ENCODE measurements at regions not wholly inside any gene's neighbourhood (a gene's known extent, or its start where the extent isn't known, plus 50 kb on each side); places are given as distances from the start of the nearest gene placed in this dataset.

- CTCF ChIA-PET = no interaction called here
- no peak for TF ChIP-seq CTCF (conservative IDR thresholded peaks at IDR 0.05; ENCODE audit: low read depth)
- POLR2A ChIA-PET (ENCODE audit: low non-redundant PET) = no interaction called here
Observed at GRCh38 chr2:180366481-180366880, 359.4 kb upstream of the CWC22 start.

DNA sequence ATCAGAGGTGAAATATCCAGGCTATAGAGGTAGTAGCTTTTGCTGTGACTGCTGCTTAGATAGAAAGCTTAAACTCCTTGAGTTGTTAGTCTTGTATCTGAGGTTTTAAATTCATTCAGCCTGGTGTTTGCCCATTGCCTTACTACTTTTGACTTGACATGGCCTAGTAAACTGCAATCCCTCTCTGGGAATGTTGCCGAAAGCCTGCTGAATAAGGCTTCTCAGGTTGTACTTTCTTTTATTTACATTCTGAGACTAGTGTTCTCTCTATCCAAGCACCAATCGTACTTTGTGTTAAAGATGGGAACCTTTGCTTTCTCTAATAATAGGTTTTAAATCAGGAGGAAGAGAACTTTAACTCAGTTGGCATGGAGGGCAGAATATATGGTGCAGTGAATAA lies 357.6 kb upstream of the CWC22 start:
- POLR2A ChIA-PET (ENCODE audit: low non-redundant PET) = no interaction called here
- no peak for TF ChIP-seq CTCF (conservative IDR thresholded peaks at IDR 0.05; ENCODE audit: low read depth)
- CTCF ChIA-PET = no interaction called here
- no peak overlapping the region for H3K27ac ChIP-seq
- no peak for DNase-seq (ENCODE audit: low spot score)

More at GRCh38 chr2:180366481-180366880, 359.4 kb upstream of the CWC22 start:
- no peak overlapping the region for H3K27ac ChIP-seq
- DNase-seq (ENCODE audit: low spot score) = no peak

- DNase-seq (ENCODE audit: low spot score) = no peak
- POLR2A ChIA-PET (ENCODE audit: low non-redundant PET) = no interaction called here
- CTCF ChIA-PET = interaction anchor here (0.6 kb wide), 2 partner anchors 35 to 631 kb away, joined by 3 to 6 read pairs; no protein-coding TSS in a partner anchor
- no peak for TF ChIP-seq CTCF (conservative IDR thresholded peaks at IDR 0.05; ENCODE audit: low read depth)
- no peak overlapping the region; the same call in 1 of the 2 replicates for H3K27ac ChIP-seq
Observed at GRCh38 chr2:180360283-180360618, 353.2 kb upstream of the CWC22 start.

GRCh38 chr2:180359522-180360282 lies 352.6 kb upstream of the CWC22 start:
- H3K27ac ChIP-seq = no peak overlapping the region; the same call in 1 of the 2 replicates
- CTCF ChIA-PET = interaction anchor here (0.6 kb wide), 2 partner anchors 35 to 631 kb away, joined by 3 to 6 read pairs; no protein-coding TSS in a partner anchor
- TF ChIP-seq CTCF (conservative IDR thresholded peaks at IDR 0.05; ENCODE audit: low read depth) = no peak
- POLR2A ChIA-PET (ENCODE audit: low non-redundant PET) = no interaction called here
- DNase-seq (ENCODE audit: low spot score) = peak; percentile 19

DNA sequence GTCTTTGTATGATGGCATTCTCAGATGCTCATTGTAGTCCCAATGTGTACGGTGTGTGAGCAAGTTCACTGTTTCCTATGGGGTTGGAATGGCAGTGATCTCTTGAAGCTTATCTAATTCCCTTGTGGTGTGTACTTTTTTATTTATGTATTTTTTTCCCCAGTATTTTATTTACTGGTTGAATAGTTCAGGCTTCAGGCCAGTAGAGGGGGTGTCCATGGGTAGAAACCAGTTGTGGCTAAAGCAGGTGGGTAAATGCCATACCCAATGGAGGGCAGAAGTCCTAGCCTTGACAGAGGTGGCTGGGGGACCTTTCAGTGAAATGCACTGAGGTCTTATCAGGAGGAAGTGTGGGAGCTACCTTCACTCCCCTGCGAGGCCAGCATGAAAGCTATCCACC lies 351.4 kb upstream of the CWC22 start:
- no peak for TF ChIP-seq CTCF (conservative IDR thresholded peaks at IDR 0.05; ENCODE audit: low read depth)
- no peak overlapping the region for H3K27ac ChIP-seq
- DNase-seq (ENCODE audit: low spot score) = no peak
- CTCF ChIA-PET = no interaction called here
- POLR2A ChIA-PET (ENCODE audit: low non-redundant PET) = no interaction called here

DNA sequence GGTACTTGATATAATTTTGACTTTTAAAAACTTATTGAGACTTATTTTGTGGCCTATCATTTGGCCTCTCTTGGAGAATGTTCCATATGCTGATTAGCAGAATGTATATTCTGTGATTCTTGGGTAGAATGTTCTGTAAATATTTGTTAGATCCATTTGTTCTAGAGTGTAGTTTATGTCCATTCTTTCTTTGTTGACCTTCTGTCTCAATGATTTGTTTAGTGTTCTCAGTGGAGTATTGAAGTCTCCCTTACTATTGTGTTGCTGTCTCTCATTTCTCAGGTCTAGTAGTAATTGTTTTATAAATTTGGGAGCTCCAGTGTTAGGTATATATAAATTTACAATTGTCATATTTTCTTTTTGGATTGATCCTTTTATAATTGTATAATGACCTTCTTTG lies 349.6 kb upstream of the CWC22 start:
- no peak for DNase-seq (ENCODE audit: low spot score)
- POLR2A ChIA-PET (ENCODE audit: low non-redundant PET) = no interaction called here
- H3K27ac ChIP-seq = no peak overlapping the region
- CTCF ChIA-PET = interaction anchor here (0.6 kb wide), 1 partner anchor 145 kb away, joined by 3 read pairs; no protein-coding TSS in a partner anchor
- TF ChIP-seq CTCF (conservative IDR thresholded peaks at IDR 0.05; ENCODE audit: low read depth) = no peak
